PC-3 (cell line): ENCODE measurements at regions not wholly inside any gene's neighbourhood (a gene's known extent, or its start where the extent isn't known, plus 50 kb on each side); places are given as distances from the start of the nearest gene placed in this dataset.

Source experiments
- EZH2 ChIP-seq: fragments of 300-600 bp; sonication (generic); IDR thresholded peaks from one replicate; pipeline ENCODE4 v1.6.1; 2017; ENCODE audit warnings: antibody characterized with exemption, mild to moderate bottlenecking, low read length; ENCODE audit not compliant: unreplicated experiment
- TF ChIP-seq, protein P1 (sequence below): fragments of 300-600 bp; sonication (generic); conservative IDR thresholded peaks from 2 replicates; pipeline ENCODE4 v1.5.1; 2017; ENCODE audit warnings: antibody characterized with exemption, low read depth, mild to moderate bottlenecking, low read length

DNA sequence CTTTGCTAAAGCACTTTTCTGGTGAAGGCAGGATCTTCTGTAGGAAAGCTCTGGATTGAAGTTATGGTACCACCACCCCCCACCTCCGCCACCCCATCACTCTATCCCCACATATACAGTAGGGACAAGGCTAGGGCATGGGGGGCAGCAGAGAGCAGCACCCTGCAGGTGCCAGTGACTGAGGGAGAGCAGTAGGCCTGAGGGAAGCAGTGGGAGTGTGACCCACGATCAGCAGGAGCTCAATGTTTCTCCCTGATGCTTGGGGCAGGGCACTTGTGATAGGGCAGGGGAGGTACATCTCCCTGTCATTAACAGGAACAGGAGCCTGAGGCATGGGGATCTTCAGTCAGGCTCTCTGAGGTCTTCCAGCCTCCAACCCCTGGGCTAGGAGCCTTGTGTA is 121.6 kb downstream of the ZFP36L2 start:
- TF ChIP-seq, protein P1, sequence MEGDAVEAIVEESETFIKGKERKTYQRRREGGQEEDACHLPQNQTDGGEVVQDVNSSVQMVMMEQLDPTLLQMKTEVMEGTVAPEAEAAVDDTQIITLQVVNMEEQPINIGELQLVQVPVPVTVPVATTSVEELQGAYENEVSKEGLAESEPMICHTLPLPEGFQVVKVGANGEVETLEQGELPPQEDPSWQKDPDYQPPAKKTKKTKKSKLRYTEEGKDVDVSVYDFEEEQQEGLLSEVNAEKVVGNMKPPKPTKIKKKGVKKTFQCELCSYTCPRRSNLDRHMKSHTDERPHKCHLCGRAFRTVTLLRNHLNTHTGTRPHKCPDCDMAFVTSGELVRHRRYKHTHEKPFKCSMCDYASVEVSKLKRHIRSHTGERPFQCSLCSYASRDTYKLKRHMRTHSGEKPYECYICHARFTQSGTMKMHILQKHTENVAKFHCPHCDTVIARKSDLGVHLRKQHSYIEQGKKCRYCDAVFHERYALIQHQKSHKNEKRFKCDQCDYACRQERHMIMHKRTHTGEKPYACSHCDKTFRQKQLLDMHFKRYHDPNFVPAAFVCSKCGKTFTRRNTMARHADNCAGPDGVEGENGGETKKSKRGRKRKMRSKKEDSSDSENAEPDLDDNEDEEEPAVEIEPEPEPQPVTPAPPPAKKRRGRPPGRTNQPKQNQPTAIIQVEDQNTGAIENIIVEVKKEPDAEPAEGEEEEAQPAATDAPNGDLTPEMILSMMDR = no peak
- no peak for TF ChIP-seq EZH2
